Smooth muscle cell (in vitro differentiated cells): ENCODE measurements at regions not wholly inside any gene's neighbourhood (a gene's known extent, or its start where the extent isn't known, plus 50 kb on each side); places are given as distances from the start of the nearest gene placed in this dataset.

Experiments used
- DNase-seq: peaks from one replicate; lab custom pipeline; 2025; ENCODE audit not compliant: unreplicated experiment; lab: John Stamatoyannopoulos, UW
- H2AFZ ChIP-seq: fragments of 200-600 bp; sonication (generic); 2 replicates; pipeline ENCODE4 v1.6.0; 2016; ENCODE audit warnings: antibody characterized with exemption, low read depth, mild to moderate bottlenecking
- H3F3A ChIP-seq: fragments of 200-600 bp; sonication (generic); 2 replicates; pipeline ENCODE4 v1.6.0; 2017; ENCODE audit warnings: antibody characterized with exemption, low read depth
- H3K27ac ChIP-seq: fragments of 200-600 bp; sonication (generic); 2 replicates; pipeline ENCODE4 v1.5.1; 2016; ENCODE audit warnings: low read depth, mild to moderate bottlenecking
- H3K27me3 ChIP-seq: fragments of 200-600 bp; sonication (generic); 2 replicates; pipeline ENCODE4 v1.6.1; 2016; ENCODE audit warnings: low read depth, mild to moderate bottlenecking
- H3K36me3 ChIP-seq: fragments of 200-600 bp; sonication (generic); 2 replicates; pipeline ENCODE4 v1.5.1; 2016; ENCODE audit warnings: low read depth
- H3K4me1 ChIP-seq: fragments of 200-600 bp; sonication (generic); 2 replicates; pipeline ENCODE4 v1.5.1; 2016; ENCODE audit warnings: low read depth
- H3K4me2 ChIP-seq: fragments of 200-600 bp; sonication (generic); 2 replicates; pipeline ENCODE4 v1.6.0; 2016; ENCODE audit warnings: mild to moderate bottlenecking
- H3K4me3 ChIP-seq: fragments of 200-600 bp; sonication (generic); 2 replicates; pipeline ENCODE4 v1.5.1; 2016; ENCODE audit warnings: mild to moderate bottlenecking
- H3K79me2 ChIP-seq: fragments of 200-600 bp; sonication (generic); 2 replicates; pipeline ENCODE4 v1.6.0; 2016; ENCODE audit warnings: low read depth, mild to moderate bottlenecking
- H3K9ac ChIP-seq: fragments of 200-600 bp; sonication (generic); 2 replicates; pipeline ENCODE4 v1.6.0; 2016; ENCODE audit warnings: low read depth
- H3K9me3 ChIP-seq: fragments of 200-600 bp; sonication (generic); replicated peaks from 2 replicates; pipeline ENCODE4 v1.5.1; 2016; ENCODE audit warnings: low read depth
- H4K20me1 ChIP-seq: fragments of 200-600 bp; sonication (generic); 2 replicates; pipeline ENCODE4 v1.6.0; 2016; ENCODE audit warnings: low read depth
- WGBS: methylation state at CpG from one replicate; pipeline ENCODE4 v1.1.7; 2016; ENCODE audit warnings: low lambda C conversion rate; 5-methylcytosine and 5-hydroxymethylcytosine counted together
- TF ChIP-seq, protein P1 (sequence below): fragments of 200-600 bp; sonication (generic); IDR thresholded peaks from 2 replicates; pipeline ENCODE4 v1.5.1; 2017; ENCODE audit warnings: borderline replicate concordance, mild to moderate bottlenecking, antibody characterized with exemption; ENCODE audit not compliant: insufficient read depth, poor library complexity, severe bottlenecking

DNA sequence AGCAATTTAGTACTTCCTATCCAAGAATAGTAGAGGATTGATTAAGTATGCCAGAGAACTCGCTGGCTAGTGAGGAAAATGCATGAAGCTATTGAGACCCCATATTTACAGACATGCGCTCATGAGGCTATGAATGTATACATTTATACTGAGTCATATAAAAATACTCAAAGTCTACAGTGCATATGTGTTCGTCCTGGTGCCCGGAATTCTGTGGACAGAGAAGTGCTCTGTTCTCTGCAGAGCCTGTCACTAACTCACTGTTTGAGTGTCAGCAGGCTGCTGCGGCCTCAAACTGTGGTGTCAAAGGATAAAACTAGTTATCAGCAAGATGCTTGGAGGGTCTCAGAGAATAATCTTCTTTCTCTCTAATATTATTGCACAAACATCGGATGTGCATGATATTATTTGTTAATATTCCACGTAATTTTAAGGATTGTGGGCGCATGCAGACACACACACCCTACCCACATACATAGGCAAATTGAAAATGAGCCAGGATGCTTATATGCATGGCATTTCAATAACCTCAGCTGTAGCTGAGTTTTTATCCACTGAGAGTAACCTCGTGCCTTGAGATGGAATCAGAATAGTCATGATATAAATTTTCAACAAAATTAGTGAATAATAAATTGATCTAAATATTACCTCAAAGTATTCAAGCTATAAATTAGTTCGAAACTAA, 50.0 kb upstream of the TSC22D2 start:
- no peaks in the 10 kb centered on the region for H3K79me2 ChIP-seq
- H3K36me3 ChIP-seq = no peaks in the 10 kb centered on the region
- no peak overlapping the region for H3K27ac ChIP-seq
- no peak overlapping the region for H2AFZ ChIP-seq
- no peaks in the 10 kb centered on the region for H3F3A ChIP-seq
- H3K9me3 ChIP-seq = no peaks in the 10 kb centered on the region
- no peaks in the 10 kb centered on the region for H4K20me1 ChIP-seq
- WGBS = 79% methylated on average over 10 of the region's 10 CpGs
- TF ChIP-seq, protein P1, sequence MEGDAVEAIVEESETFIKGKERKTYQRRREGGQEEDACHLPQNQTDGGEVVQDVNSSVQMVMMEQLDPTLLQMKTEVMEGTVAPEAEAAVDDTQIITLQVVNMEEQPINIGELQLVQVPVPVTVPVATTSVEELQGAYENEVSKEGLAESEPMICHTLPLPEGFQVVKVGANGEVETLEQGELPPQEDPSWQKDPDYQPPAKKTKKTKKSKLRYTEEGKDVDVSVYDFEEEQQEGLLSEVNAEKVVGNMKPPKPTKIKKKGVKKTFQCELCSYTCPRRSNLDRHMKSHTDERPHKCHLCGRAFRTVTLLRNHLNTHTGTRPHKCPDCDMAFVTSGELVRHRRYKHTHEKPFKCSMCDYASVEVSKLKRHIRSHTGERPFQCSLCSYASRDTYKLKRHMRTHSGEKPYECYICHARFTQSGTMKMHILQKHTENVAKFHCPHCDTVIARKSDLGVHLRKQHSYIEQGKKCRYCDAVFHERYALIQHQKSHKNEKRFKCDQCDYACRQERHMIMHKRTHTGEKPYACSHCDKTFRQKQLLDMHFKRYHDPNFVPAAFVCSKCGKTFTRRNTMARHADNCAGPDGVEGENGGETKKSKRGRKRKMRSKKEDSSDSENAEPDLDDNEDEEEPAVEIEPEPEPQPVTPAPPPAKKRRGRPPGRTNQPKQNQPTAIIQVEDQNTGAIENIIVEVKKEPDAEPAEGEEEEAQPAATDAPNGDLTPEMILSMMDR = no peak
- H3K9ac ChIP-seq = no peak overlapping the region
- no peak for DNase-seq
- no peak overlapping the region for H3K4me2 ChIP-seq
- no peaks in the 10 kb centered on the region for H3K4me1 ChIP-seq
- H3K4me3 ChIP-seq = no peak overlapping the region
- no peaks in the 10 kb centered on the region for H3K27me3 ChIP-seq

DNA sequence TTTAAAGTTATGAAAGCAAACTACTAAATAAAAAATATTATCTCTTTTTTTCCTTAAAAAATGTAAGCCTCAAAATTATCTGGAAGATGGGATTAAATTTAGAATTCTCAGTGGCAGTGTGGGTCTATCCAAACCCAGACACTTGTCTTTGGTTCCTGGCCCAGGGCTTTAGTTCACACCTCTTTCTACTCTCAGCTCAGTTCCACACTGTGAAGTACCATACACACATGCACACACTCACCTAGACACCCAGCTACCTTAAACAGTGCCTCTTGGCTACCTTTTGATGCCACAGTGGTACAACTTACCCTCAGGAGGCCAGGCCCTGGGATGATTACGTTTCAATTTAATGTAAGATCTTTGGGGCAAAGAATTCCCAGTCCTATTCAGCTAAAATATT, 51.0 kb upstream of the TSC22D2 start:
- TF ChIP-seq, protein P1 = no peak
- Histone ChIP-seq H3K9me3 (no peaks in the 10 kb centered on the region), H3K4me2 (no peak overlapping the region), H3K4me1 (no peaks in the 10 kb centered on the region), H3K4me3 (no peak overlapping the region), H3K36me3 (no peaks in the 10 kb centered on the region), H3K27me3 (no peaks in the 10 kb centered on the region), H2AFZ (no peak overlapping the region), H3K79me2 (no peaks in the 10 kb centered on the region), H3F3A (no peaks in the 10 kb centered on the region), H4K20me1 (no peaks in the 10 kb centered on the region), H3K27ac (no peak overlapping the region), H3K9ac (no peak overlapping the region)
- WGBS = 91% methylated on average over 1 of the region's 1 CpG
- no peak for DNase-seq

DNA sequence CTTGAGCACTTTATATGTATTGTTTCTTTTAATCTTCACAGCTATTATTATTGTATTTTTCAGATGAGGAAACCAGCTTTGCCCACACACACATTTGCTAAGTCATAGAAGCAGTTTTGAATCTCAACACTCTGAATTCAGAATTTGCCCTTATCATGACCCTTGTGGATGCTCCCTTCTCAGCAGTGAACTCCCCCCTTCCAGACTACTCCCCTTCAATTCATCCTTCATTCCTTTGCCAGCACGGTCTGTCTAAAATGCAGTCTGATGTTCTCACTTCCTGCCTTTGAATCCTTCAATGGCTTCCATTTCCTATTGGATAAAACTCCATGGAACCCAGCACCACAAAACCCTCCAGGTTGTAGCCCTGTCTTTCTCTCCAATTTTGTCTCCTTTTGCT, 52.5 kb upstream of the TSC22D2 start:
- no peak overlapping the region for H3K4me3 ChIP-seq
- H3K27ac ChIP-seq = no peak overlapping the region
- DNase-seq = no peak
- H3K36me3 ChIP-seq = no peaks in the 10 kb centered on the region
- WGBS = 95% methylated on average over 1 of the region's 1 CpG
- no peak overlapping the region for H2AFZ ChIP-seq
- no peaks in the 10 kb centered on the region for H3K4me1 ChIP-seq
- H3K9me3 ChIP-seq = no peaks in the 10 kb centered on the region
- no peak overlapping the region for H3K4me2 ChIP-seq
- no peaks in the 10 kb centered on the region for H3K79me2 ChIP-seq
- TF ChIP-seq, protein P1 = no peak
- H3F3A ChIP-seq = no peaks in the 10 kb centered on the region
- no peaks in the 10 kb centered on the region for H3K27me3 ChIP-seq
- H4K20me1 ChIP-seq = no peaks in the 10 kb centered on the region
- H3K9ac ChIP-seq = no peak overlapping the region

- H3K4me2 ChIP-seq = no peak overlapping the region
- DNase-seq = no peak
- peaks cover 18% of the 10 kb centered on the region for H3K4me1 ChIP-seq
- WGBS = 76% methylated on average over 4 of the region's 4 CpGs
- H3K27me3 ChIP-seq = no peaks in the 10 kb centered on the region
- H3K9me3 ChIP-seq = no peaks in the 10 kb centered on the region
- no peaks in the 10 kb centered on the region for H4K20me1 ChIP-seq
- no peaks in the 10 kb centered on the region for H3K79me2 ChIP-seq
- peaks cover 6% of the 10 kb centered on the region for H3F3A ChIP-seq
- H3K27ac ChIP-seq = peak overlapping the region; percentile 50
- no peak overlapping the region for H3K9ac ChIP-seq
- TF ChIP-seq, protein P1 = no peak
- no peak overlapping the region for H2AFZ ChIP-seq
- H3K4me3 ChIP-seq = no peak overlapping the region
- H3K36me3 ChIP-seq = no peaks in the 10 kb centered on the region
Observed at GRCh38 chr3:150352931-150353330, 55.2 kb upstream of the TSC22D2 start.
